Astrocyte of the spinal cord (primary cell): ENCODE measurements at regions not wholly inside any gene's neighbourhood (a gene's known extent, or its start where the extent isn't known, plus 50 kb on each side); places are given as distances from the start of the nearest gene placed in this dataset.

Experiments
- DNase-seq: peaks from one replicate; pipeline ENCODE4 v3.0.0; 2011; ENCODE audit warnings: low read depth, low spot score
- H3K4me3 ChIP-seq: 2 replicates; pipeline ENCODE4 v1.5.1; 2011; ENCODE audit warnings: low read depth, mild to moderate bottlenecking, low read length, moderate library complexity
- in situ Hi-C: cut with HindIII; loops from 2 replicates; pipeline ENCODE4 v1.10.0; 2017; ENCODE audit warnings: low sequenced_read_pairs
- TF ChIP-seq, protein P1 (sequence below): IDR thresholded peaks from 2 replicates; pipeline ENCODE4 v1.5.1; 2012; ENCODE audit warnings: low read depth, mild to moderate bottlenecking, low read length, inconsistent platforms

DNA sequence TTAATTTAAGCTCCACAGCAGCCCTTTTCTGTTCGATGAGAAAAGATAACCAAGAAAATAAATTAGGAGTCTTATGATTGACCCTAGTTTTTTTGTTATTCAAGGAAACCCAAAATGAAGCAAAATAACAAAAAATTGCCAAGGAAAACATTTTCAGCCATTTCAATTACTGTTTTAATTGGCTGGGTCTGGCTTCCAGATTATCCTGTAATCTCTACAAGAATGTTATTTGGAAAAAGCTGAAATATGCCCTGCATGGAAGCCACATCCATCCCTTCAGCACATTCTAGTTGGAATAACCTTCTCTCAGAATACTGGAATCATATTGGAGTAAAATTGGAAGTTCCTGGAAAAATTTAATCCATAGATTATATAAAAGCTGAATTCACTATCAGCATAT lies 191.1 kb upstream of the CCN2 start:
- TF ChIP-seq, protein P1, sequence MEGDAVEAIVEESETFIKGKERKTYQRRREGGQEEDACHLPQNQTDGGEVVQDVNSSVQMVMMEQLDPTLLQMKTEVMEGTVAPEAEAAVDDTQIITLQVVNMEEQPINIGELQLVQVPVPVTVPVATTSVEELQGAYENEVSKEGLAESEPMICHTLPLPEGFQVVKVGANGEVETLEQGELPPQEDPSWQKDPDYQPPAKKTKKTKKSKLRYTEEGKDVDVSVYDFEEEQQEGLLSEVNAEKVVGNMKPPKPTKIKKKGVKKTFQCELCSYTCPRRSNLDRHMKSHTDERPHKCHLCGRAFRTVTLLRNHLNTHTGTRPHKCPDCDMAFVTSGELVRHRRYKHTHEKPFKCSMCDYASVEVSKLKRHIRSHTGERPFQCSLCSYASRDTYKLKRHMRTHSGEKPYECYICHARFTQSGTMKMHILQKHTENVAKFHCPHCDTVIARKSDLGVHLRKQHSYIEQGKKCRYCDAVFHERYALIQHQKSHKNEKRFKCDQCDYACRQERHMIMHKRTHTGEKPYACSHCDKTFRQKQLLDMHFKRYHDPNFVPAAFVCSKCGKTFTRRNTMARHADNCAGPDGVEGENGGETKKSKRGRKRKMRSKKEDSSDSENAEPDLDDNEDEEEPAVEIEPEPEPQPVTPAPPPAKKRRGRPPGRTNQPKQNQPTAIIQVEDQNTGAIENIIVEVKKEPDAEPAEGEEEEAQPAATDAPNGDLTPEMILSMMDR, result no peak
- no peak overlapping the region for H3K4me3 ChIP-seq
- DNase-seq, result no peak
- in situ Hi-C loops, result no loop called here

DNA sequence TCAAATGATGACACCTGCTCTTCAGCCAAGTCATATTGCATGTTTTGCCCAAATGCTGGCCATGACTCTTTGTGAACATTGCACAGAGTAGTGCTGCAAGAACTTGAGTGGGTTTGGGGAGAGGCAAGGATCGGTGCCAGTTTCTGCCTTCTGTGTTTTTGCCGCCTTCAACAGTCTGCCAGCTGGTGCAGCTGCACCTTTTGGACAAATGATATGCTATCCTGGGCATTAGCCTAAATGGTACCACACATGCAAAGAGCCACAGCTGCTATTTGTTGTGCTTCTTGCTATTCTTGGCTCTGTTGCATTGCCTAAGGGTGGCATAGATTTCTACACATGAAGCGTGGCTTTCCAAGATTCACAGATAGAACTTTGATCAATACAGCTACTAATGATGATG lies 189.0 kb upstream of the CCN2 start:
- TF ChIP-seq, protein P1, result no peak
- no peak for DNase-seq
- no peak overlapping the region for H3K4me3 ChIP-seq
- in situ Hi-C loops, result no loop called here

DNA sequence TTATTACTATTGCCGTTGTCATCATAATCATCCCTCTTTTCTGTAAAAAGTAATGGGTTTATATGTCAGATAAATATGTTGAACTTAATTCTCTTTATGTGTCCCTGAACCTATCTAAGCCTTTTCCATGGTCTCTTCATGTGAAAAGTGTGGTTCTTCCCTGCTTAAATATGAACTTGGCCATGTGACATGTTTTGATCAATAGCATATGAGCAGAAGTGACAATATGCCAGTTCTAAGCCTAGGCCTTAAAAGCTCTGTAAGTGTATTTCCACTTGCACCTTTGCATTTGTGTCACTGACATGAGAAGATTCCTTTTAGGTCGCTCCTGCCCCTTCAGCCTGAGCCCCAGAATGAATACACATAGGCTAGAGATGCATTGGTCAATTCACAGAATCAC lies 188.4 kb upstream of the CCN2 start:
- TF ChIP-seq, protein P1, result no peak
- DNase-seq, result no peak
- no peak overlapping the region for H3K4me3 ChIP-seq
- in situ Hi-C loops, result no loop called here

DNA sequence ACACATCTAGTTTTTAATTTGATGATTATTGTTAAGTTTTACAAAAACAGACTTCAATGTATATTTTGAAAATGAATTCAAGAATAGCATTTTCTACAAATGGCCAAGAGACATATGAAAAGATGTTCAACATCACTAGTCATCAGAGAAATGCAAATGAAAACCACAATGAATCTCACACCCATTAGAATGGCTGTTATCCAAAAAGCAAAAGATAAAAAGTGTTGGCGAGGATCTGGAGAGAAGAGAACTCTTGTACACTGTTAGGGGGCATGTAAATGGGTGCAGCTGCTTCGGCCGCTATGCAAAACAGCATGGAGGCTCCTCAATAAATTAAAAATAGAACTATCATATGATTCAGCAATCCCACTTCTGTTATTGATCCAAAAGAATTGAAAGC lies 185.8 kb upstream of the CCN2 start:
- TF ChIP-seq, protein P1, result no peak
- in situ Hi-C loops, result no loop called here
- H3K4me3 ChIP-seq, result no peak overlapping the region
- DNase-seq, result peak; percentile 22

DNA sequence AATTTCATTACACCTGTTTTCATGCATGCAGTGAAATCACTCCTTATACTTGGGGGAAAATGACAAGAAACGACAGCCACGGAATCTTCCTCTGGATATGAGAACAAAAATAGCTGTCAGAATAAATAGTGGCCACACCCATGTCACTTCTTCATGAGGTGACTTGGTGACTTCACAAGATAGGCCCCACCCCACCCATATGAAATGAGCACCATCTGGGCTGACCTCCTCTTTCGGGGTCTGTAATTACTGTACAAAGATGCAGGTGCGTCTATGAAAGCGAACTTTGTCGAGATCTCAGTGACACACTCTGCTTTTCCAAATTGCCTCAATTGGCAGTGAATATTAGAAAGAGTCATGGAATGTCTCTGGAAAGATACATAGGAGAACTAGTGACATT lies 184.2 kb upstream of the CCN2 start:
- in situ Hi-C loops, result no loop called here
- TF ChIP-seq, protein P1, result no peak
- H3K4me3 ChIP-seq, result no peak overlapping the region
- DNase-seq, result no peak

DNA sequence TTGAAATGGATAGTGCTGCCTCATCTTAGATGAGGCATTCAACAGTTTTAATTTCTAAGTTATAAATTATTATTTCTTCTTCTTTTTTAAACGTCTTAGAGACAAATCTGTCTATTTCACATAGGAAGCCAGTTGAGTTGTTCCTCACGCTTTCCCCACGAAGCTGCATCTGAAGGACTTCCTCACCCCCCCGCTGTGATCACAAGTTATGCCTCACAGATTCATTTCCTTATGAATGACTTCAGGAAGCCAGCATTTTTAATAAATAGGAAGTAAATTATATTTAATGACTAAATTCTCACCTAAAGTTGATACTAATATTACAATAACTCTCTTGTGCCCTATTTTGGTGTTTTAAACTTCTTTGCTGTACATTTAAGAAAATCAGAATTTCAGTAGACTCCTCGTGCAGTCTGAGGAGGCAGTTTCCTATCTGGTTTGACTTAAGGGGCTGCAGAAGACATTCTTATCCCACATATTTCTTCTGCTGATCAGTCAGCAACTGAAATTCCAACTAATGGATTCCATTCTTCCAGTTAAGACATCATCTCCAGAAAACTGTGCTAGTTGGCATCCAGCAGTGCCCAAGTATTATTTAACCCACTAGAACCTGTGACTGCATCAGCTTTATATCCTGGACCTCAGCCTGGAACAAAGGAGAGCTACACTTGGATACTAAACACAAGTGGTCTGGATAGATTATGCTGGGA lies 182.7 kb upstream of the CCN2 start:
- in situ Hi-C loops, result no loop called here
- H3K4me3 ChIP-seq, result no peak overlapping the region
- TF ChIP-seq, protein P1, result no peak
- DNase-seq, result peak; percentile 44
